Fibroblast of lung (primary cell): ENCODE measurements at regions not wholly inside any gene's neighbourhood (a gene's known extent, or its start where the extent isn't known, plus 50 kb on each side); places are given as distances from the start of the nearest gene placed in this dataset.

Experiments used
- DNase-seq, 2 donors: peaks; one replicate each; pipeline versions ENCODE4 v3.0.0 to v3.0.0-alpha.2; 2010; ENCODE audit warnings: low read depth in 2 of 2
- H2AFZ ChIP-seq: 2 replicates; pipeline ENCODE4 v1.5.1; 2012; ENCODE audit warnings: low read length, control low read depth, inconsistent platforms
- H3K27ac ChIP-seq: 2 replicates; pipeline ENCODE4 v1.5.1; 2011; ENCODE audit warnings: low read length, control low read depth; ENCODE audit not compliant: insufficient read depth
- H3K27me3 ChIP-seq: 2 replicates; pipeline ENCODE4 v1.5.1; 2011; ENCODE audit warnings: mild to moderate bottlenecking, low read length; ENCODE audit not compliant: control insufficient read depth, insufficient read depth
- H3K36me3 ChIP-seq: 2 replicates; pipeline ENCODE4 v1.5.1; 2011; ENCODE audit warnings: low read length; ENCODE audit not compliant: control insufficient read depth, insufficient read depth
- H3K4me1 ChIP-seq: 2 replicates; pipeline ENCODE4 v1.5.1; 2011; ENCODE audit warnings: low read length; ENCODE audit not compliant: control insufficient read depth, insufficient read depth; ENCODE audit errors: extremely low read depth
- H3K4me2 ChIP-seq: 2 replicates; pipeline ENCODE4 v1.5.1; 2011; ENCODE audit warnings: low read length, control low read depth; ENCODE audit not compliant: insufficient read depth; ENCODE audit errors: extremely low read depth
- H3K4me3 ChIP-seq, 4 experiments: fragments of 200-600 bp in 1 of 4; sonication (generic) in 1 of 4; replicated peaks in 1 of 4; 2 replicates each; pipeline ENCODE4 v1.5.1; 2011 to 2016; ENCODE audit warnings: low read length in 4 of 4, low read depth in 3 of 4, mild to moderate bottlenecking in 3 of 4, control low read depth in 2 of 4, inconsistent platforms in 1 of 4, mixed read lengths in 1 of 4; ENCODE audit not compliant: insufficient read depth in 1 of 4; ENCODE audit errors: control extremely low read depth in 1 of 4
- H3K79me2 ChIP-seq: 2 replicates; pipeline ENCODE4 v1.5.1; 2012; ENCODE audit warnings: mild to moderate bottlenecking, low read length, inconsistent platforms; ENCODE audit not compliant: control insufficient read depth, insufficient read depth
- H3K9ac ChIP-seq: 2 replicates; pipeline ENCODE4 v1.5.1; 2011; ENCODE audit warnings: mild to moderate bottlenecking, low read length, control low read depth; ENCODE audit not compliant: insufficient read depth
- H3K9me3 ChIP-seq: 2 replicates; pipeline ENCODE4 v1.5.1; 2012; ENCODE audit warnings: low read depth, low read length; ENCODE audit not compliant: control insufficient read depth, insufficient read depth
- H4K20me1 ChIP-seq: 2 replicates; pipeline ENCODE4 v1.5.1; 2011; ENCODE audit warnings: low read length; ENCODE audit not compliant: control insufficient read depth, insufficient read depth; ENCODE audit errors: extremely low read depth
- EZH2 ChIP-seq: IDR thresholded peaks from 2 replicates; pipeline ENCODE4 v1.5.1; 2012; ENCODE audit warnings: low read length, control low read depth, mild to moderate bottlenecking; ENCODE audit errors: missing control alignments
- TF ChIP-seq, protein P1 (sequence below), 2 donors: IDR thresholded peaks in 1 of 2; conservative IDR thresholded peaks in 1 of 2; 1 replicate in 1 of 2; 2 replicates in 1 of 2; pipeline ENCODE4 v1.5.1; 2011 to 2012; ENCODE audit warnings: low read length in 2 of 2, control low read depth in 1 of 2, inconsistent platforms in 1 of 2, low read depth in 1 of 2, mild to moderate bottlenecking in 1 of 2

DNA sequence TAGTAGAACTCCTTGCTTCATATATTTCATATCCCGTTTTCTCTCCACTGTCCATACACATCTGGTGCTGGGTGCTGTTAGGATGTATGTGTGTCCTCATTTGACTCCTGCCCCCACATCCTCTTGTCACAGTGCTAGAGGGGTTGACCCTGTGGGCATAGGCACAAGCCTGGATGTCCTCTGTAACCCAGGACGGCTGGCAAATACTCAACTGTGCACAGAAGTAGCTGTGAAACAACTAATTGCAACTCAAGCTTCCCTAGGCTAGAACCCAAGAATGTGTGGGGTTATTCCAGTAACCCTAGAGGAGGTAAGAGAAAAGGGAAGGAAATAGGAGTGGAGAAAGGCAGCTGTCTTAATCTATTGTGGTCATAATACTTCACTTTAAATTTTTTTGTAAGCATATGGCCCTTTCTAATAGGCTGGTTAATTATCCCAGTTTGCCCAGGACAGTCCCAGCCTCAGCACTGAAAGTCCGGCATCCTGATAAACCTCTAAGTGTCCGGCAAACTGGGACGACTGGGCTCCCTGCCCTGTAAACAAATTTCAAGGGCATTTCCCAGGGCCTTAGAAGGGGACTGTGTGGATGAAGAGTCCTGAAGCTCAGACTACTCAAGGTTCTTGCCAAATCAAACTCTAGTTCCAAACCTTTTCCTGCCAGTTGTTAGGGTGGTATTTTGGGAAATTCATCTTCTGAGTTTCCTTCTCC lies 283.2 kb upstream of the CELF2 start:
- Histone ChIP-seq H3K9ac (no peak overlapping the region), H4K20me1 (no peaks in the 10 kb centered on the region), H3K36me3 (no peaks in the 10 kb centered on the region), H2AFZ (no peak overlapping the region), H3K27me3 (no peaks in the 10 kb centered on the region), H3K79me2 (no peaks in the 10 kb centered on the region), H3K4me1 (no peaks in the 10 kb centered on the region), H3K9me3 (no peaks in the 10 kb centered on the region), H3K4me3 (no peak overlapping the region), H3K4me2 (no peak overlapping the region), H3K27ac (no peak overlapping the region)
- no peak for DNase-seq
- no peak for TF ChIP-seq EZH2
- TF ChIP-seq, protein P1, sequence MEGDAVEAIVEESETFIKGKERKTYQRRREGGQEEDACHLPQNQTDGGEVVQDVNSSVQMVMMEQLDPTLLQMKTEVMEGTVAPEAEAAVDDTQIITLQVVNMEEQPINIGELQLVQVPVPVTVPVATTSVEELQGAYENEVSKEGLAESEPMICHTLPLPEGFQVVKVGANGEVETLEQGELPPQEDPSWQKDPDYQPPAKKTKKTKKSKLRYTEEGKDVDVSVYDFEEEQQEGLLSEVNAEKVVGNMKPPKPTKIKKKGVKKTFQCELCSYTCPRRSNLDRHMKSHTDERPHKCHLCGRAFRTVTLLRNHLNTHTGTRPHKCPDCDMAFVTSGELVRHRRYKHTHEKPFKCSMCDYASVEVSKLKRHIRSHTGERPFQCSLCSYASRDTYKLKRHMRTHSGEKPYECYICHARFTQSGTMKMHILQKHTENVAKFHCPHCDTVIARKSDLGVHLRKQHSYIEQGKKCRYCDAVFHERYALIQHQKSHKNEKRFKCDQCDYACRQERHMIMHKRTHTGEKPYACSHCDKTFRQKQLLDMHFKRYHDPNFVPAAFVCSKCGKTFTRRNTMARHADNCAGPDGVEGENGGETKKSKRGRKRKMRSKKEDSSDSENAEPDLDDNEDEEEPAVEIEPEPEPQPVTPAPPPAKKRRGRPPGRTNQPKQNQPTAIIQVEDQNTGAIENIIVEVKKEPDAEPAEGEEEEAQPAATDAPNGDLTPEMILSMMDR (conservative IDR thresholded peaks at IDR 0.05 in 1 of 2, IDR thresholded peaks at IDR 0.05 in 1 of 2; ENCODE audit: low read depth in 1 of 2, low read length in 2 of 2) = no peak

- no peak overlapping the region for H3K27ac ChIP-seq
- H3K9me3 ChIP-seq = no peaks in the 10 kb centered on the region
- no peaks in the 10 kb centered on the region for H3K4me1 ChIP-seq
- no peak overlapping the region for H3K4me2 ChIP-seq
- no peak overlapping the region for H3K4me3 ChIP-seq
- DNase-seq = no peak
- no peak overlapping the region for H2AFZ ChIP-seq
- TF ChIP-seq, protein P1 (conservative IDR thresholded peaks at IDR 0.05 in 1 of 2, IDR thresholded peaks at IDR 0.05 in 1 of 2; ENCODE audit: low read depth in 1 of 2, low read length in 2 of 2) = no peak
- H4K20me1 ChIP-seq = no peaks in the 10 kb centered on the region
- H3K27me3 ChIP-seq = no peaks in the 10 kb centered on the region
- H3K36me3 ChIP-seq = no peaks in the 10 kb centered on the region
- H3K79me2 ChIP-seq = no peaks in the 10 kb centered on the region
- H3K9ac ChIP-seq = no peak overlapping the region
Measured at GRCh38 chr10:10745291-10745690, 272.4 kb upstream of the CELF2 start.

- Histone ChIP-seq H3K4me2 (no peak overlapping the region), H3K27ac (no peak overlapping the region), H2AFZ (no peak overlapping the region), H3K4me3 (no peak overlapping the region), H4K20me1 (no peaks in the 10 kb centered on the region), H3K9me3 (no peaks in the 10 kb centered on the region), H3K9ac (no peak overlapping the region), H3K79me2 (no peaks in the 10 kb centered on the region), H3K4me1 (no peaks in the 10 kb centered on the region), H3K36me3 (no peaks in the 10 kb centered on the region), H3K27me3 (no peaks in the 10 kb centered on the region)
- TF ChIP-seq EZH2 = no peak
- TF ChIP-seq, protein P1 (conservative IDR thresholded peaks at IDR 0.05 in 1 of 2, IDR thresholded peaks at IDR 0.05 in 1 of 2; ENCODE audit: low read depth in 1 of 2, low read length in 2 of 2) = no peak
- DNase-seq = no peak
Measured at GRCh38 chr10:10755490-10755889, 262.2 kb upstream of the CELF2 start.
